Neuron (in vitro differentiated cells): ENCODE measurements at regions not wholly inside any gene's neighbourhood (a gene's known extent, or its start where the extent isn't known, plus 50 kb on each side); places are given as distances from the start of the nearest gene placed in this dataset.
"Not testable (repeated sequence)": the region's sequence is repeated elsewhere in the genome, so short reads cannot be mapped to it uniquely, and the experiment has no call there.

Experiments used
- H2AFZ ChIP-seq: one replicate; pipeline ENCODE4 v1.6.1; 2013; ENCODE audit warnings: low read depth, mild to moderate bottlenecking, inconsistent platforms, low read length, moderate library complexity
- H3K27me3 ChIP-seq: one replicate; pipeline ENCODE4 v1.6.1; 2013; ENCODE audit warnings: low read length; ENCODE audit not compliant: insufficient read depth
- H3K36me3 ChIP-seq: one replicate; pipeline ENCODE4 v1.6.1; 2013; ENCODE audit warnings: low read length; ENCODE audit not compliant: insufficient read depth
- H3K4me1 ChIP-seq: one replicate; pipeline ENCODE4 v1.6.1; 2013; ENCODE audit warnings: low read length; ENCODE audit not compliant: insufficient read depth
- H3K4me3 ChIP-seq: 2 replicates; pipeline ENCODE4 v1.5.1; 2013; ENCODE audit warnings: mild to moderate bottlenecking, low read length, moderate library complexity
- H3K9me3 ChIP-seq: one replicate; pipeline ENCODE4 v1.6.1; 2013; ENCODE audit warnings: low read length

- no peaks in the 10 kb centered on the region for H3K36me3 ChIP-seq
- no peak overlapping the region for H2AFZ ChIP-seq
- H3K9me3 ChIP-seq: no peaks in the 10 kb centered on the region
- peaks cover 8% of the 10 kb centered on the region for H3K4me1 ChIP-seq
- no peaks in the 10 kb centered on the region for H3K27me3 ChIP-seq
- no peak overlapping the region for H3K4me3 ChIP-seq
Measured at GRCh38 chr18:42365591-42365990, 410.6 kb downstream of the PIK3C3 start.

DNA sequence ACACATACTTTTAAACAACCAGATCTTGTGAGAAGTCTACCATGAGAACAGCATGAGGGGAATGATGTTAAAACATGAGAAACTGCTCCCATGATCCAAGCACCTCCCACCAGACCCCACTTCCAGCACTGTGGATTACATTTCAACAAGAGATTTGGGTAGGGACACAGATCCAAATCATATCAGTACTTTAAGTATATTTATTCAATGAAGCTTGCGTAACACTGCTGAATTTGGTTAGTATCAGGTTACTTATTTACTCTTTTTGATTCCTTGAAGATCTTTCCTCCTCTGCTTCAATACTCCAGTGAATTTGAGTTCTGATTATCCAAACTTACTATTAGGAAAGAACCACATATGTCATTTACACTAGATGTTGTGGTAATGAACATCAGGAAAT is 418.6 kb downstream of the PIK3C3 start:
- H3K9me3 ChIP-seq: no peaks in the 10 kb centered on the region
- H2AFZ ChIP-seq: no peak overlapping the region
- no peaks in the 10 kb centered on the region for H3K36me3 ChIP-seq
- no peaks in the 10 kb centered on the region for H3K27me3 ChIP-seq
- H3K4me1 ChIP-seq: no peaks in the 10 kb centered on the region
- H3K4me3 ChIP-seq: no peak overlapping the region

DNA sequence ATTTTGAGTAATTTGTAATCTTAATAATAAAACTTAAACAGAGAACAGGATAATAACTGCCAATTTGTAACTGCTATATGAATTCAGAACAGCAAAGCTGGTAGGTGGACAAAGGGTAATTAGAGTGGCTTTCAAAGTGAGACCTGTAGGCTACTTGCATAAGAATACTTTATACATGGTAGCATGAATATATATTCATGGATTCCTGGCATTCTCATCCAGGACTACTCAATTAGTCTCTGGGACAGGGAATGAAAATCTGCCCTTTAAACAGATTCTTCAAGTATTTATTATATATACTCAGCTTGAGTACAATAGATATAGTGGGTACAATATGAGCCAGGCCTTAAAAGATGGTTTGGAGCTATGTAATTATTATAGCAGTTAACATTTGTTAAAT is 419.9 kb downstream of the PIK3C3 start:
- Histone ChIP-seq H3K4me1 (no peaks in the 10 kb centered on the region), H2AFZ (no peak overlapping the region), H3K27me3 (no peaks in the 10 kb centered on the region)

GRCh38 chr18:42378854-42379253 is 423.8 kb downstream of the PIK3C3 start:
- not testable (repeated sequence) for H2AFZ ChIP-seq, H3K27me3 ChIP-seq, H3K4me3 ChIP-seq, H3K9me3 ChIP-seq, H3K4me1 ChIP-seq, H3K36me3 ChIP-seq

More for the DNA sequence above, 419.9 kb downstream of the PIK3C3 start:
- Histone ChIP-seq H3K36me3 (no peaks in the 10 kb centered on the region), H3K9me3 (no peaks in the 10 kb centered on the region), H3K4me3 (no peak overlapping the region)

- H3K4me3 ChIP-seq, H3K9me3 ChIP-seq, H3K4me1 ChIP-seq, H3K27me3 ChIP-seq, H2AFZ ChIP-seq, H3K36me3 ChIP-seq: not testable (repeated sequence)
Measured at GRCh38 chr18:42381236-42381635, 426.2 kb downstream of the PIK3C3 start.

DNA sequence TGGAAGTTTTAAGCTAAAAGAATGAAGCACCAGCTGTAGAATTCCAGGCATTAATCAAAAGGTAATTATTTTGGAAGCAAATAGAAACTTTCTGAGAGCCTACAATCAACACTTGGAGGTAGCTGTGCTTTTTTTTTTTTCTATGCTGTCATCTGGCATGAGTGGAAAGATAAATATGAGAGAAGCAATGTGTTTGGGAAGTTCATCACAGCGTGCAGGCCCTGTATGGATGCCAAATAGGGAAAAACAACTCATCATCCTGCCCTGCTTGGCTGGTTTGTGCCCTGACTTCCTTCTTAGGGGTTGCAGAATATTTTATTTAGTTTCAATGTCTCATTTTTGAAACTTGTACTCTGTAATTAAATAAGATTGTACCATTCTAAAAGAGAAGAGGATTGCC is 437.4 kb downstream of the PIK3C3 start:
- Histone ChIP-seq H2AFZ (no peak overlapping the region), H3K4me3 (no peak overlapping the region), H3K36me3 (no peaks in the 10 kb centered on the region), H3K27me3 (no peaks in the 10 kb centered on the region), H3K9me3 (no peaks in the 10 kb centered on the region), H3K4me1 (no peaks in the 10 kb centered on the region)

DNA sequence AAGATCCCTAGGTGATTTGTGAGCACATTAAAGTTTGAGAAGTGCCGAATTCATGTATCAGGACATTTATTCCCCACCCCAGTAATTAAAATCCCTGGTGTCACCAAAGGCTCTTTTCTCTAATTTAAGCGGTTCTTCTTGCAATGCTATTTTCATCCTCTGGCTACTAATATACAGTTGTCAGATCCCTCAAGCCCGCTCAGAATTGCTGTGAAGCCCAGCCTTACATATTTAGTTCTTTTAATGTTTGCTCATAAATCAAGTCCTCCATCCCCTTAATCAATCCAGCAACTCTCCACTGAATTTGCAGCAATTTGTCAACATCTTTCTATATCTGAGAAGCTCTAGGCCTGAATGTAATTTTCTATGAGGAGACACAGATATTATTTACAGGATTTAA is 437.9 kb downstream of the PIK3C3 start:
- no peaks in the 10 kb centered on the region for H3K9me3 ChIP-seq
- no peaks in the 10 kb centered on the region for H3K36me3 ChIP-seq
- H3K27me3 ChIP-seq: no peaks in the 10 kb centered on the region
- H2AFZ ChIP-seq: no peak overlapping the region
- H3K4me3 ChIP-seq: no peak overlapping the region
- no peaks in the 10 kb centered on the region for H3K4me1 ChIP-seq

- H3K36me3 ChIP-seq: no peaks in the 10 kb centered on the region
- no peaks in the 10 kb centered on the region for H3K27me3 ChIP-seq
- H2AFZ ChIP-seq: no peak overlapping the region
- no peaks in the 10 kb centered on the region for H3K9me3 ChIP-seq
- no peak overlapping the region for H3K4me3 ChIP-seq
- H3K4me1 ChIP-seq: no peaks in the 10 kb centered on the region
Measured at GRCh38 chr18:42394238-42394637, 439.2 kb downstream of the PIK3C3 start.

DNA sequence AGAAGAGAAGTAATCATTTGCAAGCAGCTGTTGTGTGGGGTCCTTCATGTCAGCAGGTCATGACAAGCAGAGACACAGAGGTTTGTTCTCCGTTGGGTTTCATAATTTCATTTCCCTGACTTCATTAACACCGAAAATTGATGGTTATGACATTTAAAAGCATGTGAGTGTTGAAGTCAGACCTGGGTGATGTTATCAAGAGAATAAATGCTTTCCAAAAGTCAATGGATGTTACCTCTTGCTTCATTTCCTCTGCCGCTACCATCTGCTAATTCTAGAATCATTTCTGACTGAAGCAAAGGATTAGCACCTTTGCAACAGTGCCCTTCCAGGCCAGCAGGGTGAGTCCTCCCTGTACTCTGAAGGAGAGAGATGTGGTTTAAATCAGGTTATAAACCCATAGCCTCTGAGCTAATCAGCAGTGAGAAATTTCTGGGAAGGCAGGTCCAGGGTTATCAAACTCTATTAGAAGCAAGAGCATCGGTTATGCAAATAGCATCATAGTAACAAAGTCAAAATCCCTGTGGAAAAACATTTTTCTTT is 446.2 kb downstream of the PIK3C3 start:
- Histone ChIP-seq H3K9me3 (no peaks in the 10 kb centered on the region), H3K36me3 (no peaks in the 10 kb centered on the region), H3K4me1 (no peaks in the 10 kb centered on the region), H3K27me3 (no peaks in the 10 kb centered on the region), H2AFZ (no peak overlapping the region), H3K4me3 (no peak overlapping the region)

GRCh38 chr18:42404151-42404550 is 449.1 kb downstream of the PIK3C3 start:
- Histone ChIP-seq H3K27me3 (no peaks in the 10 kb centered on the region), H3K36me3 (no peaks in the 10 kb centered on the region), H3K4me3 (no peak overlapping the region), H2AFZ (no peak overlapping the region), H3K4me1 (no peaks in the 10 kb centered on the region), H3K9me3 (no peaks in the 10 kb centered on the region)

- H3K36me3 ChIP-seq: no peaks in the 10 kb centered on the region
- H2AFZ ChIP-seq: no peak overlapping the region
- no peaks in the 10 kb centered on the region for H3K9me3 ChIP-seq
- peaks cover 8% of the 10 kb centered on the region for H3K4me1 ChIP-seq
- H3K4me3 ChIP-seq: no peak overlapping the region
- H3K27me3 ChIP-seq: no peaks in the 10 kb centered on the region
Measured at GRCh38 chr18:42409005-42409404, 454.0 kb downstream of the PIK3C3 start.

- H2AFZ ChIP-seq: no peak overlapping the region
- H3K27me3 ChIP-seq: no peaks in the 10 kb centered on the region
Measured at GRCh38 chr18:42412281-42412680, 457.2 kb downstream of the PIK3C3 start.

GRCh38 chr18:42412896-42413295 is 457.9 kb downstream of the PIK3C3 start:
- no peaks in the 10 kb centered on the region for H3K9me3 ChIP-seq
- H3K27me3 ChIP-seq: no peaks in the 10 kb centered on the region
- H3K4me1 ChIP-seq: peaks cover 8% of the 10 kb centered on the region
- no peaks in the 10 kb centered on the region for H3K36me3 ChIP-seq
- no peak overlapping the region for H2AFZ ChIP-seq
- H3K4me3 ChIP-seq: no peak overlapping the region

More at GRCh38 chr18:42412281-42412680, 457.2 kb downstream of the PIK3C3 start:
- H3K36me3 ChIP-seq: no peaks in the 10 kb centered on the region
- no peak overlapping the region for H3K4me3 ChIP-seq
- H3K9me3 ChIP-seq: no peaks in the 10 kb centered on the region
- H3K4me1 ChIP-seq: peaks cover 8% of the 10 kb centered on the region

DNA sequence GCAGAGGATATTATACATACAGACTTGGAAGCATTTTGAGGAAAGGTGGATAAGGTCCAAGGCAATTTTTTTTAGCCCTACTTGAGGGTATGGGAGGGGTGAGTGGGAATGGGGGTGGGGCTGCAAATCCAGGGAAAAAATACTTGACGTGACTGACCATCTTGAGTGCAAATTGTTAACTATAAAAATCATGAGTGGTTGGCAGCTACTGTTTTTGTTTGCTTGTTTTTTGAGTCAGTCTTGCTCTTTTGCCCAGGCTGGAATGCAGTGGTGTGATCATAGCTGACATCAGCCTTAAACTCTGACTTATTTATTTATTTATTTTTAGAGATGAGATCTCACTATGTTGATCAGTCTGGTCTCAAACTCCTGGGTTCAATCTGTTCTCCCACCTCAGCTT is 458.8 kb downstream of the PIK3C3 start:
- Histone ChIP-seq H2AFZ (no peak overlapping the region), H3K4me3 (no peak overlapping the region), H3K4me1 (peaks cover 8% of the 10 kb centered on the region), H3K36me3 (no peaks in the 10 kb centered on the region), H3K9me3 (no peaks in the 10 kb centered on the region), H3K27me3 (no peaks in the 10 kb centered on the region)
